Astrocyte of the spinal cord (primary cell): ENCODE measurements at regions not wholly inside any gene's neighbourhood (a gene's known extent, or its start where the extent isn't known, plus 50 kb on each side); places are given as distances from the start of the nearest gene placed in this dataset.

Experiments used
- DNase-seq: peaks from one replicate; pipeline ENCODE4 v3.0.0; 2011; ENCODE audit warnings: low read depth, low spot score
- H3K4me3 ChIP-seq: 2 replicates; pipeline ENCODE4 v1.5.1; 2011; ENCODE audit warnings: low read depth, mild to moderate bottlenecking, low read length, moderate library complexity
- CTCF ChIP-seq: IDR thresholded peaks from 2 replicates; pipeline ENCODE4 v1.5.1; 2012; ENCODE audit warnings: low read depth, mild to moderate bottlenecking, low read length, inconsistent platforms
- in situ Hi-C: cut with HindIII; loops from 2 replicates; pipeline ENCODE4 v1.10.0; 2017; ENCODE audit warnings: low sequenced_read_pairs

GRCh38 chr2:212928681-212929080, 222.7 kb downstream of the IKZF2 start:
- no peak for DNase-seq
- H3K4me3 ChIP-seq: no peak overlapping the region
- in situ Hi-C loops: no loop called here
- no peak for TF ChIP-seq CTCF

GRCh38 chr2:212926940-212927339, 224.5 kb downstream of the IKZF2 start:
- no peak for DNase-seq
- in situ Hi-C loops: no loop called here

GRCh38 chr2:212923393-212923792, 228.0 kb downstream of the IKZF2 start:
- no peak for DNase-seq
- in situ Hi-C loops: no loop called here
- no peak for TF ChIP-seq CTCF
- no peak overlapping the region for H3K4me3 ChIP-seq

More at GRCh38 chr2:212926940-212927339, 224.5 kb downstream of the IKZF2 start:
- TF ChIP-seq CTCF: no peak
- no peak overlapping the region for H3K4me3 ChIP-seq

GRCh38 chr2:212922701-212923100, 228.7 kb downstream of the IKZF2 start:
- no peak for TF ChIP-seq CTCF

GRCh38 chr2:212921711-212922110, 229.7 kb downstream of the IKZF2 start:
- in situ Hi-C loops: no loop called here
- no peak for TF ChIP-seq CTCF

More at GRCh38 chr2:212922701-212923100, 228.7 kb downstream of the IKZF2 start:
- in situ Hi-C loops: no loop called here
- H3K4me3 ChIP-seq: no peak overlapping the region
- no peak for DNase-seq

GRCh38 chr2:212921061-212921460, 230.4 kb downstream of the IKZF2 start:
- DNase-seq: no peak
- TF ChIP-seq CTCF: no peak
- in situ Hi-C loops: no loop called here
- no peak overlapping the region for H3K4me3 ChIP-seq

More at GRCh38 chr2:212921711-212922110, 229.7 kb downstream of the IKZF2 start:
- no peak for DNase-seq
- H3K4me3 ChIP-seq: no peak overlapping the region

- in situ Hi-C loops: no loop called here
- no peak for TF ChIP-seq CTCF
- H3K4me3 ChIP-seq: no peak overlapping the region
- no peak for DNase-seq
Measured at GRCh38 chr2:212919238-212919637, 232.2 kb downstream of the IKZF2 start.
